D341Med (cell line): ENCODE measurements at regions not wholly inside any gene's neighbourhood (a gene's known extent, or its start where the extent isn't known, plus 50 kb on each side); places are given as distances from the start of the nearest gene placed in this dataset.

Experiments used
- DNase-seq: peaks from one replicate; pipeline ENCODE4 v3.0.0; 2012; ENCODE audit warnings: low spot score

DNA sequence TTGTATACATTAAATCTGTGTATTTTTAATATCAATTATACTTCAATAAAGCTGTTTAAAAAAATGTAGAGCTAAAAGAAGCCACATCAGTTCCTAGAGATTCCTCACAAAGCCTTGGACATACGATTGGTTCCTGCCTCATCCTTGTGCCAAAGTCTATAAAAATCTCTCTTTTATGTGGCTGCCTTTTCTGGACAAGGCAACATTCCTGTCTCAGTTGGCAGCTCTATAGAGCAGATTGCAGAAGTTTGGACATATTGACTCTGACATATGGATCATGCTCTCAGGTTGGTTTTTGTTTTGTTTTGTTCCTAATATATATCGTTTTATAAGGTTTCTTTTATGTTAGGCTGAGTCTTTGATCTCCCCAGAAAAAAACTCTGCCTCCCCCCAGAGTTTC lies 148.9 kb downstream of the MAFB start:
- no peak for DNase-seq

DNA sequence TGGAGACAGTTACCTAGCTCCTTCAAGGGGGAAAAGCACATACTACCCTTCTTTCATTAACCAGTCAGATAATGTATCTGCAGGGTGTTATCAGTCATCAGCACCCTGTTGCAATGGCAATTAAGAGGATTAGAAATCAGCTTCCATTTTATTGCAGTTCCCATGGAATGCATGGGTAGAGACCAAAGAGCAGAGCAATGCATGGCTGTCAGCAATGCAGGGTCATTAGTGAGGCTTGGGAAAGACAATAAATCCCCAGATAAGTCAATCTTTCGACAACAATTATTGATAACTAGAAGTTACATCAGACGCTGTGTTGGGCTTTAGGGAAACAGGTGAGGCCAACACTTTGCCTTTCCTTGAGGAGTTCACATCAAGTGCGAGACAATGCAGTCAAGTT lies 150.9 kb downstream of the MAFB start:
- DNase-seq: no peak

DNA sequence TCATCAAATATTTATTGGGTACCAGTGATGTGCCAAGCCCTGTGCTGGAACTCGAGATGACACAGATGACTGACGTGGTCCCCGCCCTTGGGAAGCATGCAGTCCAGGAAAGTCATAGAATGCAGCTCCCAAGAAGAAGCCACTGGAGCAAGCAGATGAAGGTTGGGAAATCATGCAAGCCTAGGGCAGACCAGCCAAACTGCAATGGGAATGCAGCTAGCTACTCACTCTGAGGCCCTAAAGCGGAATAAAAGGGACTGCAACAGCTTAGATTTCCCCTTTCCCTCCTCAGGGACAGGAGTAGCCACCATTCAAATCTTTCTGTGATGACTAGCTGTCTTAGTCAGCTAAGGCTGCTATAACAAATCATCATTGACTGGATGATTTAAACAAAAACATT lies 152.2 kb downstream of the MAFB start:
- no peak for DNase-seq

DNA sequence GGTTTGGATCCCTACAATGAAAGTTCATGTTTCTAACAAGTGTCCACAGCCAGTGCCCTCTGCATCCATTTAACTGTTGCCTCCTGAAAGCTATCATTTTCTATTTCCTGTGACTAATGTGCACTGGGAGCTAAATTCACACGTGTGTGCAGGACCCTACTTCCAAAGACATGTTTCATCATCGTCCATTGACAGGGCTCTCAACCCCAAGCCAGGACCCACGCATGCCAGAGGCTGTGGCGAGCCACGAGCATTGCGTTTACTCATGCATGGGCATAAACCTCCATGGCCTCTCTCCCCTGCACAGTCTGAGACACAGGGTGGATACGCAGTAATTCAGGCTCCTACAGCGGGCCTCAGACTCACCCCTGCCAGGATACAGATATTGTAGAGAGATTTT lies 153.2 kb downstream of the MAFB start:
- DNase-seq: no peak

DNA sequence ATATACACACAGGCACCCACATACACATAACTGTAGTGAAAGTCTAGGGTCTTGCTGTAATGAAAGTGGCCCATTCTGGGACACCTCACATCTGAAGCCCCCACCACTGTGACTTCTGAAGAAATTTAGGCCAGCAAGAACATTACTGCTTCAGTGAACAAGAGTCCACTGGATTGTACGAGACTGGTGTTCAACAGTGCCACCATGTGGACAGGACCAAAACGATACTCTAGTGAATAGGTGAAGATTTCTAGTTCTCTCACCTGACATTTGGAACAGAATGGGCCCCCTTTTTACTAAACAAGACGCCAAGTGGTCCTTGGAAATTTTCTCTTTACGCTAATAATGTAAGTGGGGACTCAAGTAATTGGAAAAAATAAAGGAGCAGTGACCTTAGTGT lies 156.9 kb downstream of the MAFB start:
- DNase-seq: no peak

DNA sequence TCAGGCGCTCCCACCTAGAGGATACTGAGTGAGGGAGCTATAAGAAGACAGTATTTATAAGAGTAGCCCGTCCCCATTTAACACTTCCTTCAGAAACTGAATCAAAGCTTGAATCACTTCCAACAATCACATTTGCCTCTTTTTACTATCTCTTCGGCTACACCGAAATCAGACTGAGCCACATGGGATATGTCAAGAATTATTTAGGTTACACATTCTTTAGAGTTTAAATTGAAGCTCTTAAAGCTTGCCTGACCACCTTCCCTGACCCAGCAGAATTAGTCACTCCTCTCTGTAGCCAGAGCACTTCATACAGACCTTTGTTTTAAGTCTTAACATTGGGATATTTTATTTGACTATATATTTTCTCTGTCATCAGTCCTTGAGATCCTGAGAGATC lies 163.7 kb downstream of the MAFB start:
- no peak for DNase-seq

DNA sequence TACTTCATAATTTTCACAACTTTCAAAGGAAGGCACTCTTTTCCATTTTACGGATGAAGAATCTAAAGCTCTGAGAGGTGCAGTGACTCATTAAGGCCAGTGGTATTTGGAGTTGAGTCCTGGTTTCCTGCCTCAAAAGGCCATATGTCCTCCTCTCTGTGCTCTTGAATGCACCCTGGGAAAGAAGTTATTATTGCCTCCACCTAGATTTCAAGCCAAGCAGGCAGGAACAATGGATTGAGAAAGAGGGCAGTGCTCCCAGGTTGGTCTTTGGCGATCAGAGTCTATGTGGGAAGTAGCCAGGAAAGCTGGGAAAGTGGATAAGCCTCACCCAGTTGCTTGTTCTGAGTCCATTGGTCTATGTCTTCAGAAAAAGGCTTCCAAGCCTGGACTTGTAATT lies 165.0 kb downstream of the MAFB start:
- no peak for DNase-seq

DNA sequence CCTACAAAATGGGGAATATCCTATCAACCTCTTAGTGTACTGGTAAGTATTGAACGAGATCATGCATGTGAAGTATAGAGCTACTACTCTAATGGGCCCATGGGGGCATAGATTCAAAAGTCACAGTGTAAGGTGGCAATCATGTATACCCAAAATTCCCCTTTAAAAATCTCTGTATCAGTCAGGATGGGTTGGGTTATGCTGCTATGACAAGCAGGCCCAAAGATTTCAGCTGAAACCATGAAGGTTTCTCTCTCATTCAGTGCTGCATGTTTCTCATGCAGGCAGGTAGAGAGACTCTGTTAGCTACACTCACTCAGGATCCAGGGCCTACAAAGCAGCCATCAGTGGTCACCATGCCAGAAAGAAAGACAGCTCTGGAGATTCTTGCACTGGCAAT lies 166.6 kb downstream of the MAFB start:
- DNase-seq: no peak

DNA sequence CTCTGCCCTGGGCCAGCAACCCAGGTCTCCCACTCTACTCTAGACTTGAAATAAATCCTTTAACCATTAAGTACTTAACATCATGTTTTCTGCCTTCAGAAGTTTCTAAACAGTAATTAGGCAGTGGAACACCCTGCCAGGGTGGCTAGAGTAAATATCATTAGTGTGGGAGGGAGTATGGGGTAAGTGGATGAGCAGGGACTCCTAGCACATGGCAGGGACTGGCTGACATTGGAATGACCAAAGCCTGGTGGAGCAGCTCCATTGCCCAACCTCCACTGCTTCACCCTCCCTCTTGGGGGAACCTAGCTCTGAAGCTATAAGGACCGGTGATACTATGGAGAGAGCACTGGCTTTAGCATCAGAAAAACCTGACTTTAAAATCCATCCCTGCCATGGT lies 167.1 kb downstream of the MAFB start:
- DNase-seq: no peak

DNA sequence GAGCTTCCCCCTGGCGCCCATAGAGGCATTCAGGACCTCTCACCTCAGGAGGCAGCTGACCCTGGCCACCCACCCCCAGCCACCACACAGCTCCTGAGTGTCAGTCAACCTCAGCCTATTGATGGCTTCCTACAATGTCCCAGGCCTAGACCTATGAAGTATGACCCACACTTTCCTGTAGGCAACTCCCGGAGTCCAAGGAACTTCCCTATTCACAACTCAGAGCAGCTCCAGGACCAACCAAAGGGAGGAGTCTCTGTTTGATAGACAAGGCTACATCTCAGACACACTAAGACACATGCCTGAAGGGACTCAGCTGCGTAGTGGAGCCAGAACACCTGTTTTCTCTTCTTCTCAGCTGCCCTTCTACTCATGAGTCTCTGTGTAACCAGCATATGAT lies 169.1 kb downstream of the MAFB start:
- DNase-seq: no peak

DNA sequence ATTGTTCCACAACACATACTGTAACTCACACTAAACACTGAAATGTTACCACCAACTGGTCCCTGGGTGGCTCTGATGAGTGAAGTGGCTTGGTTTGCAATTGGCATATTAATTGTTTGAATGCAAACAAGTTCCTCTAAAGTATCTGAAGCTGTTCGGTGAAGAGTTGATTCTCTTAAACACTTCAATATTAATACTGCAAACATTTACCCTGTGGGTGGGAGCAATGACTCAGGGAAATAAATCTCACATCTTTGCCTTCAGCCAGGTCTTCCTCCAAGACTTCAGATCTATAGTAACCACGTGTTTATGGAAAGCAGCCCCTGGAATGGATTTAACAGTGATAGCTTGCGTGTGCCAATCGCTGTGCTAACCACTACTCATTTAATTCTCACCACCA lies 176.0 kb downstream of the MAFB start:
- DNase-seq: no peak

DNA sequence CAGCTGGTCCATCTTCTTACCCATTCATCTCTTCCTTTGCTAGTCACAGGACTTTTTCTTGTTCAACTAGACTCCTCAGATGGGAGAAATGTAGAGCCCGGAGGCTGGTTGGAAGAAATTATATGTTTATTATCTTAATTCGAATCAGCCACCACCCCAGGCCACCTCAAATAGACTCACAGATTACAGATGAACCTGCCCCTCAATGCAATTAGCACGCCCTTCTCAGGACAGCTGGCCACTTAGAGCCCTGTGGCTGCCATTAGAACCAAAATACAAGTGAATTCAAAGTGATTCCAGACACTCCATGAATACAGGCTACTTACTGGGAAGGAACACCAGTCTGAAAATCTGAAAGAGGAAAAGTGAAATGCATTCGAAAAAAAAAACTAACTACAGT lies 176.4 kb downstream of the MAFB start:
- no peak for DNase-seq

DNA sequence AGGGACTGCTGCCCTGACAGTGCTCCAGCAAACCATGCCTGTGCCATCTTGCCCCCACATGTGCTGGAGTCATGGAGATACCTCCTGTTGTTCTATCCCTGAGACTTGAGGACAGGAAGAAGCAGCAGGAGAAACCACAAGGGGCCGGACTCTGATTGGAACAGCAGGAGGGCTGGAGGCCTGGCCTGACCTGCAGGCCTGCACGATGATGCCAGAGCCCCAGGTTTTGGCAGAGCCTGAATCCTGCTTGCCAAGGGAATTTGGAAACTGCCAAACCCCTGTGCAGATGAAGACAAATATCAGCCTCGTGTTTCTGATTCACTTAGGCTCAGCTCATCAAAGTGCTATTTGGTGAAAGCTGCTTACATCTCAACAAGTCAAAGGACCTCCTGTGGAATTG lies 177.6 kb downstream of the MAFB start:
- DNase-seq: no peak

DNA sequence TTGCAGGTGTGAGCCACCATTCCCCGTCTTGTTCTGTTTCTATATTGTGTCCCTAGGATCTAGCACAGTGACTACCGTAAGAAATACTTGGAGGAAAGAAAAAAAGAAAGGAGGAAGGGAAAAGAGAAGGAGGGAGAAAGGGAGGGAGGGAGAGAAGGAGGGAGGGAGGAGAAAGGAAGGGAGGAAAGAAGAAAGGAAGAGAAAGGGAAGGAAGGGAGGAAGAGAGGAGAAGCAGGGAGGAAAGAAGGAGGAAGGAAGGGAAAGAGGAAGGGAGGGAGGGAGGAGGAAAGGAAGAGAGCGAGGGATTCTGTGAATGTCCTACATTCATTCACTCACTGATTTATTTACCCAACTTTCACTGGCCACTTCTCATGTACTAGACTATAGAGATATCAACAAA lies 178.4 kb downstream of the MAFB start:
- DNase-seq: no peak

DNA sequence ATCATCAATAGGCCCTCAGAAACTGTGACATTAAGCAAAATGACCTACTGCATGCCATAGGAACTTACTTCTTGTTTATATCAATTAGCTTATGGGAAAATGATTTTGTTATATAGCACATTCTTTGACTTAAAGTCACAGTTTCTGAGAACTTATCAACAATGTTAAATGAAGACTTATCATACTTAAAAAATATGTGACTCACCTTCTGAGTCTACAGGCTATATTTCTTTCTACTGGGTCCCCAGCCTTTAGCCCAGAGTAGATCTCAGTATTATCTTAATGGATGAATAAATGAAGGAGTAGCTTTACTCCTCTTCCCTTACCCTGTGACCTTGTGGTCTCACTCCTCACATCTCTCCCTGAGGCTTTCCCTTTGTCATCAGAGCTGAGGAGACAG lies 180.2 kb downstream of the MAFB start:
- DNase-seq: no peak

DNA sequence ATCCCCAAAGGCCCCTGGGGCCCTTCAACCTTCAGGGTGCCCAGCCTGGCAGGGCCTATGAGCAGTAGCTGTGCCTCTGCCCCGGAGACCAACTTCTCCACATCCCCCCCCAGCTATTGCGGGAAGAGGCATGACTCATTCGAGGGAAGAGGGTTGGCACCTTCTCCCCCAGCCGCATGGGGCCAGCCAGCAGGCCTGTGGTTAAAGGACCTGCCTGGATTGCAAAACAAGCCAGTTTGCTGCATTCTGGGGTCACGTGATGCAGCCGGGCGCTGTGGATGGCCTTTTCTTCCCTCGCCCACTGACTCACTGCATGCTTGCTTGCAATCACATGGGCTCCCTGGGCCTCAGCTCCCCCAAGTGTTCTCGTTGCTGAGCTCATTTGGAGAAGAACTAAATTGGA lies 182.5 kb downstream of the MAFB start:
- DNase-seq: no peak

DNA sequence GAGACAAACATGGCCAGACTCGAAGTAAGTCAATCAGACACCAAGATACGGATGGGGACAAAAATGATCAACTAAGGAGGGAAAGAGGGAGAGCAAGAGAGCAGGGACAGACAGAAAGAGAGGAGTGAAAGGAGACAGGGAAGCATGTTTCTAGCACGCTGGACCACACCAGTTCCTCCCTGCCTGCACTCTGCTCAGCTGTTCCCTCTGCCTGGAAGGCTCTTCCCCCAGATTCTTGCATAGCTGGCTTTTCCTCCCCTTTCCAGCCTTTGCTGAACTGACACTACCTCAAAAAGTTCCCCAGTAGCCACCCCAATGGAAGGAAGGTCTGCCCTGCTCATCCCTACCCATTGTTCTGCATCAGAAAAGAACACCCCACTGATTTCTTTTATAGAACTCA lies 185.9 kb downstream of the MAFB start:
- DNase-seq: no peak

DNA sequence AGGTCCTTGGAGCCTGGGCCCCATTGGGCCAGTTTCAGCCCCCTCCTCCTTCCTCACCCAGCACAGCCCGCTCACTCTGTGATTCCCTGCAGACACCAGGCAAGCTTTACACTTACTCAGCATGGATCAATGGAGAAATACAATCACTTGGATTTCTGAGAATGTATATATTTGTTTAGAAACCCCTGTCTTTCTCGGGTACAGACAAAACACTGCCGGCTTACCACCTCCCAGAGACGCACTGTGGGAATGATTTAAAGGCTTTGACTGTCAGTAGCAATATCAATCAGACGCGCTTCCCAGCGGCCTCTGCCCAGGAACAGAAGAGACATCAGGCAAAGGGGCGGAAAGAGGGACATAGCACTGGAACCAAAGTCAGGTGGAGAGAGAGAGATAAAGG lies 186.5 kb downstream of the MAFB start:
- no peak for DNase-seq

DNA sequence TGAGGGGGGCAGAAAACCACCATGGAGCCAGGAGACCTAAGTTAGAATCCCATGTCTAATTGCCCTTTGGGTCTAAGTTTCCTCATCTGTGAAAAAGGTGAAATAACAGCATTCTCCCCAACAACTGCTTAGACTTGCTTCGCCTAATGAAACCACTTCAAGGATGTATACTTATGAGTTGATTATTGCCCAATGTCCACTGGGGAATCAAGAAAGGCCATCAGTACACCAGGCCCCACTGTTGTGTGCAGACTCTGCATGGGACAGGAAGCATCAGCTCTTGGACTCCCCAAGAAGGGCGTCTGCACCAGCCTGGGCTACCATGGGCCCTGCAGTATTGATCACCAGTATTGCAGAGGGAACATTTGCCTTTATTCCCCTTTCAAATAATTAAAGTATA lies 189.6 kb downstream of the MAFB start:
- DNase-seq: no peak

DNA sequence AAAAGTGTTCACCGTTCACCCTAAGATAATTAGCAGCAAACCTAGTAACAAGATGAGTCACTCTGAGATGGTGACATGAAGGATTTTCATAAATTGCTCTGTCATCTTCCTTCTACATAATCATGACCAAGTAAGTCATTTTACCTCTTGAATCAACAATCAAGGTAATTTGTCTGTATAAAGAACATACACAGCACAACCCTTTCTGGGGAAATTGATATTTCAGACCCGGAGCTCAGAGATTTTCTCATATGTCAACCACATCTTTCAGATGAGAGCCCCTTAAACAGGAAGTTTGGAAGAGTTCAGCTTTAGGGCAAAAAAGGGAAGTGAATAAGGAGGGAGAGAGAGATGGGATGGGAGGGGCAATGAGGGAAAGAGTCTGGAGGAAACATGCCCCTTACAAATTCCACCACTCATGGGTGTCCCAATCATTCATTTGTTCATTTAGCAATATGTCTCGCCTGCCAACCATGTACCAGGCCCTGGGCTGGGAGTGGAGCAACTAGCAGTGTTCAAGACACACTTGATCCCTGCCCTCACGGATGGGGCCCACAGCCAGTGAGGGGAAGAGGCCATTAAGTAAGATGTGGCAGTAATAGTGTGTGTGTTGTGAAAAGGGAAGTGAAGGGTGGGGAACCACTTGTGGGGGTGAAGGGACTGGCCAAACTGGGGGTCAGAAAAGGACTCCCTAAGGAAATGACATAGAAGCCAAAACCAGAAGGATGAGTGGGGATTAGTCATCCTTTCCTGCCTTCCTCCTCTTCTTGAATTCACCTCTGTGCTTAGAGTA lies 190.9 kb downstream of the MAFB start:
- DNase-seq: no peak

DNA sequence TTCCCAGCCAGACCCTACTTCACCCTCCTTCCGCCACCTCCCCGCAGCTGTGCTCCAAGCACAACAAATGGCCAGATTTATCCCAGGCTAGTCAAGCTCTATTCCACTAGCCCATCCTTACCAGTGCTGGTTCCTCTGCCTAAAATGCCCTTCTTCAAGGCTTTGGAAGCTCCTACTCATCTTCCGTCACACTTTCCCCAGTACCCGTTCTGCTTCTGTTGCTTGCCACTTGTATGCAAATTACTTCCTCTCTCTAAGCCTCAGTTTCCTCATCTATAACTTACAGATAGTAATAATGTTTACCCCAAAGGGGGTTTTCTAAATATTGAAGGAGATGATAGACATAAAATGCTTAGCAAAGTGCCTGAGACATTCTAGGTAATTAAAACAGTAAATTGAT lies 193.1 kb downstream of the MAFB start:
- DNase-seq: no peak

DNA sequence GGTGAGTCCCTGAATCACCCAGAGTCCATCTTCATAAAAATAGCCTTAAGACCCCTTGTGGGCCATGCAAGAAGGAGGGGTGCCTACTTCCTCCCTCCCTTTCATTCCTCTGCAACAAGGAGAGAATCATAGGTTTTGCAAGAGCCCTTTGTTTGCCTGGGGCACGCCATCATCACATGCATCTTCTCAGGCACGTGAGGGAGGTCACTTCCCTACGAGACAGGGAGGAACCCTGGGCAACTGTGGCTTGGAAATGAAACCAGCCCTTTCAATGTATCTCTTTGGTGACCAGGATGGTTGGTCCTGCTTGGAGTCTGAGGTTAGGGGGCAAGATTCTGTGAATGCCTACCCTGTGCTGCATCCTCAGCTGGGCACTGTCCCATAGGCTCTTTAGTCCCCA lies 194.8 kb downstream of the MAFB start:
- no peak for DNase-seq

DNA sequence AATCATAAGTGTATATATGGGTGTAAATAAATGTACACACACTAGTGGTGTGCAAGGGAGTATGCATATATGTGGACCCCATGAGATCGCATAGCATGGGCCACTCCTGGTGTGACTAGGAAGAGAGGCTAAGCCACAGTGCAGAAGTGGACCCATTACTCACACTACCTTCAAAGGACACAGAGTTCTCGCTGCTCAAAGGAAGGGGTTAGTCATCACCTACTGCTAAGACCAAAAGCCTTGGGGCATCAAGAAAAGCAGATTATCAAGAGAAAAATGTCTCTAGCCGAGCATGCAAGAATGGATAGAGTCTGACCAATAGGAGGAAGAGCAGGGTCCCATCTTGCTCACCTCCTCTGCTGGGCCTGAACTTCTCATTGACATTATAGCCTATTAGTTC lies 195.5 kb downstream of the MAFB start:
- DNase-seq: no peak

DNA sequence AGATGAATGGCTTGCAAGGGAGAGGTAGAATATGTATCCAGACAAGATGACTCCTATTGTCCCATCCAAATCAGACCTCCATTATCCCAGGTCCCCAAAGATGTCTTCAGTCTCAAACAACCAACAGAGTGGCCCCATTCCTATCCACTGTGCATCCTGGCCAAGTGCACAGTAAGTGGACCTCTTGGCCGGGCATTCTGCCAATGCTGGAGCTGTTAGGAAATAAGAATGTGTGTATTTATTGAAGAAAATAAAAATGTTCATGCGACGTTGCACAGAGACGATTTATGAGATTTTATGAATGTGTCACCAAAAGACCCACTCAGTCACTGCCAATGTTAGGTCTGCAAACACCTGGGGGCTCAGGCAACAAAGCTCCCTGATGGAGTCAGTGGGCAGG lies 196.0 kb downstream of the MAFB start:
- no peak for DNase-seq
